AG08396 (cell line): ENCODE measurements at regions not wholly inside any gene's neighbourhood (a gene's known extent, or its start where the extent isn't known, plus 50 kb on each side); places are given as distances from the start of the nearest gene placed in this dataset.
"Not testable (repeated sequence)": the region's sequence is repeated elsewhere in the genome, so short reads cannot be mapped to it uniquely, and the experiment has no call there.

Source experiments
- DNase-seq: peaks from one replicate; pipeline ENCODE4 v3.0.0; 2012; ENCODE audit warnings: low spot score, mixed read lengths

GRCh38 chrX:4091046-4091760, 377.8 kb upstream of the PRKX start:
- DNase-seq, result no peak

GRCh38 chrX:4059893-4060292, 346.4 kb upstream of the PRKX start:
- no peak for DNase-seq

- no peak for DNase-seq
These were observed 330.5 kb upstream of the PRKX start for GRCh38 chrX:4043951-4044350.

- DNase-seq, result no peak
These were observed 322.4 kb upstream of the PRKX start for GRCh38 chrX:4035874-4036273.

GRCh38 chrX:4028151-4028550, 314.7 kb upstream of the PRKX start:
- DNase-seq, result no peak

- DNase-seq, result no peak
These were observed 291.8 kb upstream of the PRKX start for GRCh38 chrX:4005281-4005680.

GRCh38 chrX:4004822-4005221, 291.4 kb upstream of the PRKX start:
- DNase-seq, result no peak

GRCh38 chrX:3994315-3994714, 280.9 kb upstream of the PRKX start:
- DNase-seq, result no peak

- no peak for DNase-seq
These were observed 277.1 kb upstream of the PRKX start for GRCh38 chrX:3990569-3990968.

- DNase-seq, result not testable (repeated sequence)
These were observed 258.8 kb upstream of the PRKX start for GRCh38 chrX:3972104-3972858.

GRCh38 chrX:3968749-3969148, 255.3 kb upstream of the PRKX start:
- DNase-seq, result no peak

GRCh38 chrX:3963980-3964379, 250.5 kb upstream of the PRKX start:
- no peak for DNase-seq

GRCh38 chrX:3962511-3963311, 249.3 kb upstream of the PRKX start:
- peak; percentile 12 for DNase-seq

GRCh38 chrX:3960952-3961351, 247.5 kb upstream of the PRKX start:
- no peak for DNase-seq

GRCh38 chrX:3951859-3952258, 238.4 kb upstream of the PRKX start:
- no peak for DNase-seq

GRCh38 chrX:3950373-3950772, 236.9 kb upstream of the PRKX start:
- DNase-seq, result no peak

- DNase-seq, result no peak
These were observed 230.5 kb upstream of the PRKX start for GRCh38 chrX:3943965-3944364.

- peak; percentile 27 for DNase-seq
These were observed 226.7 kb upstream of the PRKX start for GRCh38 chrX:3940000-3940610.

GRCh38 chrX:3938587-3938986, 225.1 kb upstream of the PRKX start:
- DNase-seq, result no peak

GRCh38 chrX:3935196-3935595, 221.7 kb upstream of the PRKX start:
- DNase-seq, result not testable (repeated sequence)

GRCh38 chrX:3920424-3921017, 207.1 kb upstream of the PRKX start:
- not testable (repeated sequence) for DNase-seq
